Progenitor cell of endocrine pancreas (in vitro differentiated cells): ENCODE measurements at regions not wholly inside any gene's neighbourhood (a gene's known extent, or its start where the extent isn't known, plus 50 kb on each side); places are given as distances from the start of the nearest gene placed in this dataset.
"Not testable (repeated sequence)": the region's sequence is repeated elsewhere in the genome, so short reads cannot be mapped to it uniquely, and the experiment has no call there.

Experiments used
- DNase-seq: peaks from one replicate; pipeline ENCODE4 v3.0.0; 2021; ENCODE audit warnings: low spot score; ENCODE audit not compliant: unreplicated experiment
- H3K27ac Mint-ChIP-seq: 2 replicates; pipeline ENCODE4 v1.8.0; 2021; ENCODE audit warnings: mild to moderate bottlenecking, moderate library complexity, mixed read lengths
- H3K27me3 Mint-ChIP-seq: 2 replicates; pipeline ENCODE4 v1.8.0; 2021; ENCODE audit warnings: mixed read lengths
- H3K36me3 Mint-ChIP-seq: 2 replicates; pipeline ENCODE4 v1.8.0; 2022; ENCODE audit warnings: mixed read lengths; ENCODE audit not compliant: insufficient read depth
- H3K4me1 Mint-ChIP-seq: 2 replicates; pipeline ENCODE4 v1.8.0; 2021; ENCODE audit warnings: low read depth, mixed read lengths
- H3K4me3 Mint-ChIP-seq: 2 replicates; pipeline ENCODE4 v1.8.0; 2021; ENCODE audit warnings: low read depth, mild to moderate bottlenecking, moderate library complexity, mixed read lengths
- H3K9me3 Mint-ChIP-seq: 2 replicates; pipeline ENCODE4 v1.8.0; 2021; ENCODE audit warnings: low read depth, mixed read lengths
- CTCF ChIP-seq: fragments of 200-600 bp; sonication (generic); IDR thresholded peaks from one replicate; pipeline ENCODE4 v1.5.0; 2021; ENCODE audit warnings: antibody characterized with exemption, mild to moderate bottlenecking; ENCODE audit not compliant: unreplicated experiment

- Mint-ChIP-seq H3K9me3 (peaks cover 6% of the 10 kb centered on the region), H3K36me3 (no peaks in the 10 kb centered on the region), H3K27ac (peak overlapping the region; percentile 36), H3K4me3 (no peak overlapping the region), H3K27me3 (no peaks in the 10 kb centered on the region), H3K4me1 (peaks cover 2% of the 10 kb centered on the region)
- DNase-seq, result no peak
- no peak for TF ChIP-seq CTCF
Observed at GRCh38 chr18:41642756-41643155, 312.3 kb upstream of the PIK3C3 start.

GRCh38 chr18:41639218-41639617 is 315.8 kb upstream of the PIK3C3 start:
- no peaks in the 10 kb centered on the region for H3K4me1 Mint-ChIP-seq
- H3K4me3 Mint-ChIP-seq, result no peak overlapping the region
- no peak overlapping the region for H3K27ac Mint-ChIP-seq
- TF ChIP-seq CTCF, result no peak
- H3K27me3 Mint-ChIP-seq, result no peaks in the 10 kb centered on the region
- DNase-seq, result no peak
- no peaks in the 10 kb centered on the region for H3K9me3 Mint-ChIP-seq
- H3K36me3 Mint-ChIP-seq, result peaks cover 1% of the 10 kb centered on the region

GRCh38 chr18:41631723-41632285 is 323.2 kb upstream of the PIK3C3 start:
- not testable (repeated sequence) for H3K27me3 Mint-ChIP-seq, H3K4me1 Mint-ChIP-seq, DNase-seq
- Mint-ChIP-seq H3K9me3 (peaks cover 16% of the 10 kb centered on the region), H3K36me3 (peaks cover 10% of the 10 kb centered on the region), H3K4me3 (peak overlapping the region; percentile 96), H3K27ac (peak overlapping the region; percentile 99)

GRCh38 chr18:41630232-41630886 is 324.7 kb upstream of the PIK3C3 start:
- Mint-ChIP-seq H3K9me3 (peaks cover 16% of the 10 kb centered on the region), H3K4me1 (peaks cover 11% of the 10 kb centered on the region), H3K27ac (peak overlapping the region; percentile 82), H3K4me3 (peak overlapping the region; percentile 96), H3K36me3 (peaks cover 10% of the 10 kb centered on the region), H3K27me3 (no peaks in the 10 kb centered on the region)
- TF ChIP-seq CTCF, result no peak
- no peak for DNase-seq

- H3K27ac Mint-ChIP-seq, result no peak overlapping the region
Observed at GRCh38 chr18:41624460-41624859, 330.6 kb upstream of the PIK3C3 start.

More at GRCh38 chr18:41624460-41624859, 330.6 kb upstream of the PIK3C3 start:
- Mint-ChIP-seq H3K36me3 (peaks cover 3% of the 10 kb centered on the region), H3K9me3 (peaks cover 2% of the 10 kb centered on the region), H3K4me1 (peaks cover 21% of the 10 kb centered on the region), H3K4me3 (no peak overlapping the region), H3K27me3 (no peaks in the 10 kb centered on the region)
- no peak for TF ChIP-seq CTCF
- DNase-seq, result no peak
